GM23248 (cell line): ENCODE measurements at regions not wholly inside any gene's neighbourhood (a gene's known extent, or its start where the extent isn't known, plus 50 kb on each side); places are given as distances from the start of the nearest gene placed in this dataset.
"Not testable (repeated sequence)": the region's sequence is repeated elsewhere in the genome, so short reads cannot be mapped to it uniquely, and the experiment has no call there.

Source experiments
- EZH2 ChIP-seq: fragments of 200-600 bp; sonication (generic); IDR thresholded peaks from 2 replicates; pipeline ENCODE4 v1.6.1; 2018; ENCODE audit warnings: antibody characterized with exemption, mild to moderate bottlenecking; ENCODE audit not compliant: insufficient read depth, poor library complexity, severe bottlenecking
- EZH2phosphoT487 ChIP-seq: fragments of 200-600 bp; sonication (generic); IDR thresholded peaks from 2 replicates; pipeline ENCODE4 v1.6.1; 2018; ENCODE audit warnings: antibody characterized with exemption, moderate library complexity, mild to moderate bottlenecking, low read depth; ENCODE audit not compliant: insufficient read depth

DNA sequence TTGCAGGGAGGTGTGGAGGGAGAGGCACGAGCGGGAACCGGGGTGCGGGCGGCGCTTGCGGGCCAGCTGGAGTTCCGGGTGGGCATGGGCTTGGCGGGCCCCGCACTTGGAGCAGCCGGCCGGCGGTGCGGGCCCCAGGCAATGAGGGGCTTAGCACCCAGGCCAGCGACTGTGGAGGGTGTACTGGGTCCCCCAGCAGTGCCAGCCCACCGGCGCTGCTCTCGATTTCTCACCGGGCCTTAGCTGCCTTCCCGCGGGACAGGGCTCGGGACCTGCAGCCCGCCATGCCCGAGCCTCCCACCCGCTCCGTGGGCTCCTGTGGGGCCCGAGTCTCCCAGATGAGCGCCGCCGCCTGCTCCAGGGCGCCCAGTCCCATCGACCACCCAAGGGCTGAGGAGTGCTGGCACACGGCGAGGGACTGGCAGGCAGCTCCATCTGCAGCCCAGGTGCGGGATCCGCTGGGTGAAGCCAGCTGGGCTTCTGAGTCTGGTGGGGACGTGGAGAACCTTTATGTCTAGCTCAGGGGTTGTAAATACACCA lies 115.9 kb upstream of the NDN start:
- not testable (repeated sequence) for TF ChIP-seq EZH2, EZH2phosphoT487
